ENCODE measurements at regions not wholly inside any gene's neighbourhood (a gene's known extent, or its start where the extent isn't known, plus 50 kb on each side); places are given as distances from the start of the nearest gene placed in this dataset.

DNA sequence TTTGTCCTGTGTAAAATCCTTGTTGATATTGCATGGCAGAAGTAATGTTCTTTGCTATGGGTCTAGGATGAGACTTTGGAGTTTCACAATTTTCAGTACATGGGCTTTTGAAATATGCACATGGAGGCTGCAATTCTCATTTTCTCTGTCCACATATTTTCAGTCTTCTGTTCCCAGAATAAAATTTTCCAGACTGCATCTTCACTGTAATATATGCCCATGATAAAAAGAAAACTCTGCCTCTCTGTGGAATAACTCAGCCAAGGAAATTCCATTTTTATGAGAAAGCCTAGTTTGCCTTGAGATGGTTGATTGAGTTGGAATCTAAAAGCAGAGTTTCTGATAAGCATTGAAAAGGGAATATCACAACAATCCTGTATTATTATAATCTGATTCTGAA lies 601.4 kb upstream of the AADAT start:
- TF ChIP-seq, protein P1, sequence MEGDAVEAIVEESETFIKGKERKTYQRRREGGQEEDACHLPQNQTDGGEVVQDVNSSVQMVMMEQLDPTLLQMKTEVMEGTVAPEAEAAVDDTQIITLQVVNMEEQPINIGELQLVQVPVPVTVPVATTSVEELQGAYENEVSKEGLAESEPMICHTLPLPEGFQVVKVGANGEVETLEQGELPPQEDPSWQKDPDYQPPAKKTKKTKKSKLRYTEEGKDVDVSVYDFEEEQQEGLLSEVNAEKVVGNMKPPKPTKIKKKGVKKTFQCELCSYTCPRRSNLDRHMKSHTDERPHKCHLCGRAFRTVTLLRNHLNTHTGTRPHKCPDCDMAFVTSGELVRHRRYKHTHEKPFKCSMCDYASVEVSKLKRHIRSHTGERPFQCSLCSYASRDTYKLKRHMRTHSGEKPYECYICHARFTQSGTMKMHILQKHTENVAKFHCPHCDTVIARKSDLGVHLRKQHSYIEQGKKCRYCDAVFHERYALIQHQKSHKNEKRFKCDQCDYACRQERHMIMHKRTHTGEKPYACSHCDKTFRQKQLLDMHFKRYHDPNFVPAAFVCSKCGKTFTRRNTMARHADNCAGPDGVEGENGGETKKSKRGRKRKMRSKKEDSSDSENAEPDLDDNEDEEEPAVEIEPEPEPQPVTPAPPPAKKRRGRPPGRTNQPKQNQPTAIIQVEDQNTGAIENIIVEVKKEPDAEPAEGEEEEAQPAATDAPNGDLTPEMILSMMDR (IDR thresholded peaks at IDR 0.05): no peak
- TF ChIP-seq NFE2L1 (CRISPR knock-in tag; IDR thresholded peaks at IDR 0.05): no peak
